ENCODE measurements at regions not wholly inside any gene's neighbourhood (a gene's known extent, or its start where the extent isn't known, plus 50 kb on each side); places are given as distances from the start of the nearest gene placed in this dataset.

- TF ChIP-seq, protein P1, sequence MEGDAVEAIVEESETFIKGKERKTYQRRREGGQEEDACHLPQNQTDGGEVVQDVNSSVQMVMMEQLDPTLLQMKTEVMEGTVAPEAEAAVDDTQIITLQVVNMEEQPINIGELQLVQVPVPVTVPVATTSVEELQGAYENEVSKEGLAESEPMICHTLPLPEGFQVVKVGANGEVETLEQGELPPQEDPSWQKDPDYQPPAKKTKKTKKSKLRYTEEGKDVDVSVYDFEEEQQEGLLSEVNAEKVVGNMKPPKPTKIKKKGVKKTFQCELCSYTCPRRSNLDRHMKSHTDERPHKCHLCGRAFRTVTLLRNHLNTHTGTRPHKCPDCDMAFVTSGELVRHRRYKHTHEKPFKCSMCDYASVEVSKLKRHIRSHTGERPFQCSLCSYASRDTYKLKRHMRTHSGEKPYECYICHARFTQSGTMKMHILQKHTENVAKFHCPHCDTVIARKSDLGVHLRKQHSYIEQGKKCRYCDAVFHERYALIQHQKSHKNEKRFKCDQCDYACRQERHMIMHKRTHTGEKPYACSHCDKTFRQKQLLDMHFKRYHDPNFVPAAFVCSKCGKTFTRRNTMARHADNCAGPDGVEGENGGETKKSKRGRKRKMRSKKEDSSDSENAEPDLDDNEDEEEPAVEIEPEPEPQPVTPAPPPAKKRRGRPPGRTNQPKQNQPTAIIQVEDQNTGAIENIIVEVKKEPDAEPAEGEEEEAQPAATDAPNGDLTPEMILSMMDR (IDR thresholded peaks at IDR 0.05): no peak
- no peak for TF ChIP-seq POLR2A (IDR thresholded peaks at IDR 0.05)
These were observed 154.2 kb upstream of the MYO16 start for GRCh38 chr13:108475181-108475580.

Data from heart left ventricle (tissue), 13 donors.